IMR-90 (cell line): ENCODE measurements at regions not wholly inside any gene's neighbourhood (a gene's known extent, or its start where the extent isn't known, plus 50 kb on each side); places are given as distances from the start of the nearest gene placed in this dataset.

Experiments used
- ATAC-seq: fragments of 200-7000 bp; cut with Tn5 transposase; 2 replicates; pipeline ENCODE4 v1.9.1; 2020; ENCODE audit warnings: low read depth, mild to moderate bottlenecking, moderate library complexity
- BruUV-seq: library from RNA; stranded (reverse); fragments of 400-500 nt; replicated peaks from 2 replicates; lab custom pipeline; 2021; lab: Mats Ljungman, UMichigan
- CTCF ChIA-PET: fragments of 300-600 bp; formaldehyde crosslinking; extraction: SDS; loops from one replicate; lab custom pipeline; 2021; ENCODE audit warnings: antibody characterized with exemption; lab: Yijun Ruan, JAX
- POLR2A ChIA-PET: fragments of 300-600 bp; sonication (Branson Sonifier 250); formaldehyde crosslinking; loops from one replicate; lab custom pipeline; 2022; ENCODE audit warnings: antibody characterized with exemption; ENCODE audit not compliant: unreplicated experiment; lab: Charles Lee
- DNase-seq: peaks from one replicate; pipeline ENCODE4 v3.0.0; 2013
- H2AFZ ChIP-seq: replicated peaks from 2 replicates; pipeline ENCODE3; 2013; ENCODE audit warnings: low read length, mild to moderate bottlenecking; ENCODE audit not compliant: poor library complexity
- H2AK5ac ChIP-seq: 2 replicates; pipeline ENCODE4 v1.6.1; 2013; ENCODE audit warnings: low read depth, low read length, inconsistent platforms
- H2AK9ac ChIP-seq: replicated peaks from 2 replicates; pipeline ENCODE3; 2013; ENCODE audit warnings: mild to moderate bottlenecking, low read depth, low read length, moderate library complexity; ENCODE audit not compliant: poor library complexity
- H2BK120ac ChIP-seq: 2 replicates; pipeline ENCODE4 v1.6.1; 2013; ENCODE audit warnings: low read depth, low read length, inconsistent platforms
- H2BK15ac ChIP-seq: 3 replicates; pipeline ENCODE4 v1.6.1; 2013; ENCODE audit warnings: low read depth, low read length, inconsistent platforms
- H2BK20ac ChIP-seq: 2 replicates; pipeline ENCODE4 v1.6.1; 2013; ENCODE audit warnings: low read depth, mild to moderate bottlenecking, inconsistent platforms, low read length, moderate library complexity
- H2BK5ac ChIP-seq: 2 replicates; pipeline ENCODE4 v1.6.1; 2013; ENCODE audit warnings: mild to moderate bottlenecking, low read depth, low read length, inconsistent platforms; ENCODE audit not compliant: poor library complexity, severe bottlenecking
- H3K14ac ChIP-seq: replicated peaks from 2 replicates; pipeline ENCODE4 v1.6.1; 2013; ENCODE audit warnings: low read depth, low read length, inconsistent platforms
- H3K18ac ChIP-seq: 2 replicates; pipeline ENCODE4 v1.6.1; 2013; ENCODE audit warnings: low read depth, low read length, control low read depth
- H3K23ac ChIP-seq: 2 replicates; pipeline ENCODE4 v1.6.1; 2013; ENCODE audit warnings: low read depth, low read length, inconsistent platforms
- H3K27ac ChIP-seq: 2 replicates; pipeline ENCODE4 v1.5.1; 2013; ENCODE audit warnings: mild to moderate bottlenecking, control low read depth, low read length; ENCODE audit not compliant: insufficient read depth
- H3K27me3 ChIP-seq: 2 replicates; pipeline ENCODE4 v1.6.1; 2013; ENCODE audit warnings: low read length; ENCODE audit not compliant: control insufficient read depth, insufficient read depth
- H3K36me3 ChIP-seq: 2 replicates; pipeline ENCODE4 v1.6.1; 2013; ENCODE audit warnings: low read length, mixed read lengths; ENCODE audit not compliant: control insufficient read depth, insufficient read depth
- H3K4ac ChIP-seq: 2 replicates; pipeline ENCODE4 v1.6.1; 2013; ENCODE audit warnings: low read depth, low read length, inconsistent platforms
- H3K4me1 ChIP-seq: 2 replicates; pipeline ENCODE4 v1.6.1; 2013; ENCODE audit warnings: low read length, mixed read lengths; ENCODE audit not compliant: control insufficient read depth, insufficient read depth
- H3K4me2 ChIP-seq: 2 replicates; pipeline ENCODE4 v1.6.1; 2013; ENCODE audit warnings: low read depth, mild to moderate bottlenecking, control low read depth, low read length, moderate library complexity
- H3K4me3 ChIP-seq: 2 replicates; pipeline ENCODE4 v1.5.1; 2013; ENCODE audit warnings: low read depth, mild to moderate bottlenecking, control low read depth, low read length, moderate library complexity; ENCODE audit not compliant: insufficient read depth
- H3K56ac ChIP-seq: 2 replicates; pipeline ENCODE4 v1.6.1; 2013; ENCODE audit warnings: low read length, inconsistent platforms; ENCODE audit not compliant: insufficient read depth; ENCODE audit errors: extremely low read depth
- H3K79me1 ChIP-seq, 2 experiments: 2 replicates each; pipeline ENCODE4 v1.6.1; 2013; ENCODE audit warnings: low read length in 2 of 2, inconsistent platforms in 1 of 2, low read depth in 1 of 2
- H3K9ac ChIP-seq: 2 replicates; pipeline ENCODE4 v1.6.1; 2013; ENCODE audit warnings: low read depth, low read length, control low read depth
- H3K9me1 ChIP-seq: 2 replicates; pipeline ENCODE4 v1.6.1; 2013; ENCODE audit warnings: low read length, inconsistent platforms; ENCODE audit not compliant: insufficient read depth
- H3K9me3 ChIP-seq: 2 replicates; pipeline ENCODE4 v1.6.1; 2013; ENCODE audit warnings: low read length; ENCODE audit not compliant: control insufficient read depth, insufficient read depth
- H4K20me1 ChIP-seq: 2 replicates; pipeline ENCODE4 v1.6.1; 2013; ENCODE audit warnings: low read length, inconsistent platforms; ENCODE audit not compliant: insufficient read depth
- H4K5ac ChIP-seq: 2 replicates; pipeline ENCODE4 v1.6.1; 2013; ENCODE audit warnings: mild to moderate bottlenecking, low read depth, low read length, control low read depth
- H4K8ac ChIP-seq, 2 experiments: 2 replicates each; pipeline ENCODE4 v1.6.1; 2013; ENCODE audit warnings: low read depth in 2 of 2, low read length in 2 of 2, control low read depth in 1 of 2, inconsistent platforms in 1 of 2
- H4K91ac ChIP-seq: 2 replicates; pipeline ENCODE4 v1.6.1; 2013; ENCODE audit warnings: low read depth, low read length, inconsistent platforms; ENCODE audit not compliant: insufficient read depth
- CEBPB ChIP-seq: IDR thresholded peaks from 2 replicates; pipeline ENCODE4 v1.6.1; 2012; ENCODE audit warnings: low read depth, low read length, improper control_type of control experiment
- FOS ChIP-seq: fragments of 150-350 bp; IDR thresholded peaks from 2 replicates; pipeline ENCODE4 v1.6.1; 2016; ENCODE audit warnings: low read depth, low read length
- MAFK ChIP-seq: IDR thresholded peaks from 2 replicates; pipeline ENCODE4 v1.6.1; 2012; ENCODE audit warnings: low read depth, low read length, improper control_type of control experiment
- POLR2A ChIP-seq: IDR thresholded peaks from 2 replicates; pipeline ENCODE4 v1.6.1; 2012; ENCODE audit warnings: mild to moderate bottlenecking, low read depth, low read length
- RAD21 ChIP-seq: IDR thresholded peaks from 2 replicates; pipeline ENCODE4 v1.6.1; 2012; ENCODE audit warnings: low read length, improper control_type of control experiment
- RCOR1 ChIP-seq: IDR thresholded peaks from 2 replicates; pipeline ENCODE4 v1.6.1; 2012; ENCODE audit warnings: mild to moderate bottlenecking, low read length, improper control_type of control experiment; ENCODE audit not compliant: insufficient replicate concordance
- RFX5 ChIP-seq: IDR thresholded peaks from 2 replicates; pipeline ENCODE4 v1.8.0; 2012; ENCODE audit warnings: low read depth, mild to moderate bottlenecking, low read length, moderate library complexity
- WGBS, 2 experiments: methylation state at CpG; one replicate each; pipeline versions ENCODE4 v1.1.5 to v1.1.7; 2013; ENCODE audit warnings: missing lambda C conversion rate in 2 of 2; ENCODE audit not compliant: insufficient read length in 1 of 2; ENCODE audit errors: extremely low coverage in 2 of 2; 5-methylcytosine and 5-hydroxymethylcytosine counted together
- dilution Hi-C: fragments of 300-500 bp; cut with HindIII; formaldehyde crosslinking; loops from one replicate; pipeline ENCODE4 v1.14.3; 2018; ENCODE audit warnings: low sequenced_read_pairs; ENCODE audit not compliant: unreplicated experiment
- in situ Hi-C: fragments of 300-500 bp; cut with MboI; formaldehyde crosslinking; loops from 3 replicates; pipeline ENCODE4 v1.14.3; 2019; ENCODE audit warnings: low sequenced_read_pairs, inconsistent platforms, mixed read lengths
- intact Hi-C: fragments of 100-400 bp; cut with micrococcal nuclease; formaldehyde crosslinking; loops from 2 replicates; pipeline ENCODE4 v1.10.0; 2022
- TF ChIP-seq, protein P1 (sequence below): fragments of 150-350 bp; IDR thresholded peaks from 2 replicates; pipeline ENCODE4 v1.6.1; 2017; ENCODE audit warnings: mild to moderate bottlenecking, antibody characterized with exemption, low read length, low read depth
- TF ChIP-seq, protein P2 (sequence below): fragments of 150-350 bp; IDR thresholded peaks from 2 replicates; pipeline ENCODE4 v1.6.1; 2016; ENCODE audit warnings: low read depth, mild to moderate bottlenecking, low read length, moderate library complexity, borderline replicate concordance

DNA sequence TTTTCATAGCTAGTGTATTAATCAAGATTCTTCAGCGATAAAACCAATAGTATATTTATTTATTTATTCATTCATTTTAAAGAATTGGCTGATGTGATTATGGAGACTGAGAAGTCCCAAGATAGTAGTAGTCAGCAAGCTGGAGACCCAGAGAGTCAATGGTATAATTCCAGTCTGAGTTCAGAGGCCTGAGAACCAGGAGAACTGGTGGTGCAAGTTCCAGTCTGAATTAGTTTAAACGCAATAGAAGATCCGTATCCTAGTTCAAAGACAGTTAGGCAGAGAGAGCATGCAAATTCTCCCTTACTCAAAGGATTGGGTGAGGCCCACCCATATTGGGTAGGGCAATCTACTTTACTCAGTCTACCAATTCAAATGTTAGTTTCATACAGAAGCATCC, 364.2 kb upstream of the RPS23 start:
- Histone ChIP-seq H2BK15ac (no peak overlapping the region), H2BK20ac (no peak overlapping the region), H3K14ac (no peak overlapping the region), H3K79me1 (no peaks in the 10 kb centered on the region), H4K8ac (no peak overlapping the region), H2AFZ (no peak overlapping the region), H3K56ac (no peak overlapping the region), H3K9me3 (no peaks in the 10 kb centered on the region), H3K9ac (no peak overlapping the region), H2BK120ac (no peak overlapping the region), H3K4me3 (no peak overlapping the region), H3K23ac (no peak overlapping the region), H3K27ac (no peak overlapping the region), H2BK5ac (no peak overlapping the region), H3K4me2 (no peak overlapping the region), H3K4ac (no peak overlapping the region), H3K36me3 (no peaks in the 10 kb centered on the region), H3K4me1 (no peaks in the 10 kb centered on the region), H3K9me1 (no peaks in the 10 kb centered on the region), H4K5ac (no peak overlapping the region), H4K91ac (no peak overlapping the region), H3K27me3 (no peaks in the 10 kb centered on the region), H2AK5ac (no peak overlapping the region), H3K18ac (no peak overlapping the region), H2AK9ac (no peak overlapping the region), H4K20me1 (no peaks in the 10 kb centered on the region)
- DNase-seq, result no peak
- intact Hi-C loops (loop anchor here (5.0 kb wide), 2 partner anchors 330 to 435 kb away; partner anchors contain the start of genes TMEM167A and XRCC4), in situ Hi-C loops (loop anchor here (10.0 to 25.0 kb wide), 3 partner anchors 278 to 912 kb away; no protein-coding TSS in a partner anchor), dilution Hi-C loops (no loop called here)
- ATAC-seq, result no peak
- ChIA-PET CTCF (interaction anchor here (0.6 to 1.4 kb wide), 5 partner anchors 13 to 831 kb away, joined by 3 to 4 read pairs (median 3); partner anchors contain the start of gene VCAN), POLR2A (no interaction called here)
- 100% methylated on average over 2 of the region's 3 CpGs; no CpG with 5 or more reads in 1 of the 2 experiments for WGBS, 2 experiments
- no peak for TF ChIP-seq MAFK
- TF ChIP-seq RFX5, result no peak
- TF ChIP-seq, protein P1, sequence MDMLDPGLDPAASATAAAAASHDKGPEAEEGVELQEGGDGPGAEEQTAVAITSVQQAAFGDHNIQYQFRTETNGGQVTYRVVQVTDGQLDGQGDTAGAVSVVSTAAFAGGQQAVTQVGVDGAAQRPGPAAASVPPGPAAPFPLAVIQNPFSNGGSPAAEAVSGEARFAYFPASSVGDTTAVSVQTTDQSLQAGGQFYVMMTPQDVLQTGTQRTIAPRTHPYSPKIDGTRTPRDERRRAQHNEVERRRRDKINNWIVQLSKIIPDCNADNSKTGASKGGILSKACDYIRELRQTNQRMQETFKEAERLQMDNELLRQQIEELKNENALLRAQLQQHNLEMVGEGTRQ, result no peak
- TF ChIP-seq FOS, result no peak
- no peak for TF ChIP-seq POLR2A
- TF ChIP-seq, protein P2, sequence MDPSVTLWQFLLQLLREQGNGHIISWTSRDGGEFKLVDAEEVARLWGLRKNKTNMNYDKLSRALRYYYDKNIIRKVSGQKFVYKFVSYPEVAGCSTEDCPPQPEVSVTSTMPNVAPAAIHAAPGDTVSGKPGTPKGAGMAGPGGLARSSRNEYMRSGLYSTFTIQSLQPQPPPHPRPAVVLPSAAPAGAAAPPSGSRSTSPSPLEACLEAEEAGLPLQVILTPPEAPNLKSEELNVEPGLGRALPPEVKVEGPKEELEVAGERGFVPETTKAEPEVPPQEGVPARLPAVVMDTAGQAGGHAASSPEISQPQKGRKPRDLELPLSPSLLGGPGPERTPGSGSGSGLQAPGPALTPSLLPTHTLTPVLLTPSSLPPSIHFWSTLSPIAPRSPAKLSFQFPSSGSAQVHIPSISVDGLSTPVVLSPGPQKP, result no peak
- no peak for TF ChIP-seq CEBPB
- TF ChIP-seq RAD21, result no peak
- no peak for TF ChIP-seq RCOR1
- BruUV-seq, result no TSS peak
